ENCODE measurements at regions not wholly inside any gene's neighbourhood (a gene's known extent, or its start where the extent isn't known, plus 50 kb on each side); places are given as distances from the start of the nearest gene placed in this dataset.

DNA sequence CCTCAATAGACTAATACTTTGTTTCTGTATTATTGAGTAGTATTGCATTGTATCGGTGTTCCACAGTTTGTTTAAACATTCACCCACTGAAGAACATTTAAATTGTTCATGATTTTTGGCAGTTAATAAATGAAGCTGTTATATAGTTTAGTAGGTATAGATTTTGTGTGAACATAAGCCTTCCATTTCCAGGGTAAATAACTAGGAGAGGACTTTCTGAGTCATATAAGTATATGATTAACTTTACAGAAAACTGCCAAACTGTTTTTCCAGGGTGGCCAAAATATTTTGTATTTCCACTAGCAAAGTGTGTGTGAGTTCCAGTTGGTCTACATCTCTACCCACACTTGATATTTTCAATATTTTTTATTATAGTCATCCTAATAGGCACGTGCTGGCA lies 70.0 kb upstream of the MLIP start:
- Histone ChIP-seq H3K27me3 (replicated peaks in 1 of 4; ENCODE audit: control extremely low read depth in 1 of 4, control insufficient read depth in 3 of 4, insufficient read depth in 4 of 4, low read length in 3 of 4) (no peaks in the 10 kb centered on the region), H3K36me3 (replicated peaks in 1 of 2; ENCODE audit: control extremely low read depth in 1 of 2, control insufficient read depth in 1 of 2, extremely low read depth in 1 of 2, insufficient read depth in 2 of 2, low read length in 1 of 2) (no peaks in the 10 kb centered on the region), H3K9ac (ENCODE audit: low read length) (no peak overlapping the region), H4K20me1 (ENCODE audit: control insufficient read depth, insufficient read depth, low read length, poor library complexity, severe bottlenecking) (no peaks in the 10 kb centered on the region), H3K4me2 (replicated peaks; ENCODE audit: low read depth, low read length, poor library complexity, severe bottlenecking) (no peak overlapping the region), H3K4me1 (ENCODE audit: control insufficient read depth in 2 of 2, insufficient read depth in 2 of 2, low read length in 2 of 2) (no peaks in the 10 kb centered on the region), H2AFZ (ENCODE audit: insufficient read depth, low read depth, low read length, poor library complexity, severe bottlenecking) (no peak overlapping the region), H3K4me3 (ENCODE audit: control extremely low read depth in 1 of 5, extremely low read depth in 1 of 5, insufficient read depth in 1 of 5, low read depth in 2 of 5, low read length in 4 of 5) (no peak overlapping the region), H3K9me3 (ENCODE audit: control extremely low read depth in 1 of 3, control insufficient read depth in 2 of 3, insufficient read depth in 1 of 3, low read length in 2 of 3) (no peaks in the 10 kb centered on the region), H3K79me2 (ENCODE audit: control insufficient read depth, insufficient read depth, low read length) (no peaks in the 10 kb centered on the region), H3K27ac (ENCODE audit: low read length in 2 of 2) (no peak overlapping the region)
- intact Hi-C loops (cut with micrococcal nuclease) = no loop called here
- no peaks in the 10 kb centered on the region for H3K4me1 Mint-ChIP-seq
- H3K9me3 Mint-ChIP-seq (ENCODE audit: insufficient read depth) = no peaks in the 10 kb centered on the region
- peaks cover 8% of the 10 kb centered on the region for H3K27me3 Mint-ChIP-seq
- ChIA-PET POLR2A (no interaction called here), CTCF (no interaction called here)
- DNase-seq = no peak
- no peak for ATAC-seq (ENCODE audit: low read depth)
- H3K4me3 Mint-ChIP-seq = no peak overlapping the region
- no peak for TF ChIP-seq CTCF (IDR thresholded peaks at IDR 0.05)
- no peak overlapping the region for H3K27ac Mint-ChIP-seq
- no CpG with 5 or more reads among the region's 2 CpGs for WGBS (ENCODE audit: insufficient coverage)

DNA sequence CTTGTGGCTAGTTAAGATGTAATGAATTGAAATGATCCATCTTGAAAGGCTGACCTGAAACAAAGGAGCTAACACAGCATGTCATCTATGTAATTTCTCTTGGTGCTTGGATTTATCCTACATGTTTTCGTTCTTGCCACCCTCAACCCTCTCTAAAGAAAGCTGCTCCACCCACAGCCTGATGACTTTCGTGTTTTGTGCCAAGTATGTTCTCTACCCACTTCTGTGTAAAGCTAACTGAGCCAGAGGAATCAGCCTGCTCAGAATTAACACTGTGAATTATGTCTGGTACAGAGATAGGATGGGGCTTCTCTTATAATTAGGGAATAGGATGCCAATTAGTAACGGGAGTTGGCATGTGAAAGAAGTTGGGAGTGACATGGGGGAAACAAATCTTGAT lies 67.9 kb upstream of the MLIP start:
- no peak overlapping the region for H3K4me2 ChIP-seq (replicated peaks; ENCODE audit: low read depth, low read length, poor library complexity, severe bottlenecking)
- intact Hi-C loops (cut with micrococcal nuclease) = no loop called here
- no peak overlapping the region for H3K9ac ChIP-seq (ENCODE audit: low read length)
- no peaks in the 10 kb centered on the region for H4K20me1 ChIP-seq (ENCODE audit: control insufficient read depth, insufficient read depth, low read length, poor library complexity, severe bottlenecking)
- Mint-ChIP-seq H3K4me3 (no peak overlapping the region), H3K4me1 (no peaks in the 10 kb centered on the region), H3K9me3 (ENCODE audit: insufficient read depth) (no peaks in the 10 kb centered on the region), H3K27ac (no peak overlapping the region), H3K27me3 (peaks cover 8% of the 10 kb centered on the region)
- CTCF ChIA-PET = no interaction called here
- DNase-seq (no peak), ATAC-seq (ENCODE audit: low read depth) (no peak)
- no peaks in the 10 kb centered on the region for H3K4me1 ChIP-seq (ENCODE audit: control insufficient read depth in 2 of 2, insufficient read depth in 2 of 2, low read length in 2 of 2)
- H3K27ac ChIP-seq (ENCODE audit: low read length in 2 of 2) = no peak overlapping the region
- POLR2A ChIA-PET = no interaction called here
- TF ChIP-seq EZH2 (IDR thresholded peaks at IDR 0.05; ENCODE audit: borderline replicate concordance, insufficient read depth, low read depth, low read length, poor library complexity, severe bottlenecking) (no peak), CTCF (IDR thresholded peaks at IDR 0.05) (no peak)
- H3K36me3 ChIP-seq (replicated peaks in 1 of 2; ENCODE audit: control extremely low read depth in 1 of 2, control insufficient read depth in 1 of 2, extremely low read depth in 1 of 2, insufficient read depth in 2 of 2, low read length in 1 of 2) = no peaks in the 10 kb centered on the region
- no peaks in the 10 kb centered on the region for H3K27me3 ChIP-seq (replicated peaks in 1 of 4; ENCODE audit: control extremely low read depth in 1 of 4, control insufficient read depth in 3 of 4, insufficient read depth in 4 of 4, low read length in 3 of 4)
- no peaks in the 10 kb centered on the region for H3K9me3 ChIP-seq (ENCODE audit: control extremely low read depth in 1 of 3, control insufficient read depth in 2 of 3, insufficient read depth in 1 of 3, low read length in 2 of 3)
- no peak overlapping the region for H2AFZ ChIP-seq (ENCODE audit: insufficient read depth, low read depth, low read length, poor library complexity, severe bottlenecking)
- 100% methylated on average over 1 of the region's 3 CpGs for WGBS (ENCODE audit: insufficient coverage)
- H3K4me3 ChIP-seq (ENCODE audit: control extremely low read depth in 1 of 5, extremely low read depth in 1 of 5, insufficient read depth in 1 of 5, low read depth in 2 of 5, low read length in 4 of 5) = no peak overlapping the region
- no peaks in the 10 kb centered on the region for H3K79me2 ChIP-seq (ENCODE audit: control insufficient read depth, insufficient read depth, low read length)

Data from B cell (primary cell).